ENCODE measurements at regions not wholly inside any gene's neighbourhood (a gene's known extent, or its start where the extent isn't known, plus 50 kb on each side); places are given as distances from the start of the nearest gene placed in this dataset.

DNA sequence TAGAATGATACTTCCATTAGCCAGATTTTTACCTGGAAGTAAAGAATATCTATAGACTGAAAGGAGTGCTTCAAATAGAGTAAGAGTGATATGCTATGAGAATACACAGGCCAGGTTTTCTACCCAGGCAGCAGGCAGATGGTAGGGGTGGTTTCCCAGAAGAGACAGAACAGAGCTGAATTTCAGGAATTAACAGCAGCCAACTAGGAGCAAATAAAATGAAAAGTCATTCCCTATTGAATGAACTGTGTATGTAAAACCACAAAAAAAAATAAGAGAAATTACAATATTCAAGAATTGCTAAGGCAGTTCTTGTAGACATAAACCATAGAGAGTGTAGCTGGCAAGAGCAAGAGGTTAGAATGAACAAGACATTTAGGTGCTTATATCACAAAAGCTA lies 336.8 kb downstream of the KCNJ3 start (continued):
- TF ChIP-seq ASH1L (IDR thresholded peaks at IDR 0.05; ENCODE audit: borderline replicate concordance, low read depth, partially characterized antibody) (no peak), NR4A1 (CRISPR knock-in tag; IDR thresholded peaks at IDR 0.05) (no peak), NR4A1 (tag; IDR thresholded peaks at IDR 0.05) (no peak), ZNF785 (CRISPR knock-in tag; IDR thresholded peaks at IDR 0.05) (no peak), SNRNP70 (optimal IDR thresholded peaks at IDR 0.05; ENCODE audit: low read depth, low read length) (no peak), PRPF4 (IDR thresholded peaks at IDR 0.05; ENCODE audit: insufficient read depth, low read depth, low read length, poor library complexity, severe bottlenecking) (no peak), ZNF583 (CRISPR knock-in tag; IDR thresholded peaks at IDR 0.05) (no peak)

DNA sequence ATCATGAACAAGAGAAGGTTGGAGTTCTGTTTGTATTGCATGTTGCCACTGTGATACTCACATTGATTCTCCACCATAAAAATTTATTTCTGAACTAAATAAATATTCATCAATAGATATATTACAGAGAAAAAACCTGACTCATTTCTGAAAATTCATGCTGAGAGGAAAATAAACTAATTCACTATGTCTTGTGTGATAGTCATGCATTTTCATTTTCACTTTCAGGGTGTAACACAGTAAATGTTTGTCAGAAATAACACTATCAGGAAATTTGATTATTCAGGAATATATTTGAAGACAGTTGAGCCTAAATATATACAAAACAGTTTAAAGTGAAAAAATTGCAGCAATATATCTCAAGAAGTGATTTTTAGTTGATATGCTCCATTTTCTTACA lies 335.2 kb downstream of the KCNJ3 start:
- H3K4me2 ChIP-seq (ENCODE audit: insufficient read depth, low read length) = no peak overlapping the region
- DNase-seq (ENCODE audit: extremely low read depth in 1 of 4, low spot score in 3 of 4) (no peak), ATAC-seq (no peak), FAIRE-seq (no peak)
- no peak overlapping the region for H3K4me3 ChIP-seq
- intact Hi-C loops (cut with micrococcal nuclease) (no loop called here), in situ Hi-C loops (cut with MboI) (no loop called here)
- H3K9me3 ChIP-seq (replicated peaks; ENCODE audit: control insufficient read depth, insufficient read depth, low read depth, low read length) = no peaks in the 10 kb centered on the region
- H3K27ac ChIP-seq (ENCODE audit: extremely low read depth, low read depth, low read length) = no peak overlapping the region
- no peak overlapping the region for H2AFZ ChIP-seq (ENCODE audit: low read depth, low read length)
- H3K79me2 ChIP-seq (ENCODE audit: control insufficient read depth, insufficient read depth, low read length) = no peaks in the 10 kb centered on the region
- no peak overlapping the region for H3K9ac ChIP-seq (ENCODE audit: insufficient read depth in 1 of 2, low read depth in 2 of 2, low read length in 2 of 2)
- no peaks in the 10 kb centered on the region for H3K9me1 ChIP-seq (ENCODE audit: control insufficient read depth, insufficient read depth, low read length)
- no peaks in the 10 kb centered on the region for H3K27me3 ChIP-seq (ENCODE audit: control insufficient read depth in 2 of 2, insufficient read depth in 2 of 2, low read length in 2 of 2)
- POLR2A ChIA-PET = no interaction called here
- no peaks in the 10 kb centered on the region for H3K4me1 ChIP-seq (replicated peaks in 1 of 2; ENCODE audit: control insufficient read depth in 2 of 2, insufficient read depth in 2 of 2, low read length in 2 of 2)
- H3K36me3 ChIP-seq (ENCODE audit: control insufficient read depth, insufficient read depth, low read length) = no peaks in the 10 kb centered on the region
- no peaks in the 10 kb centered on the region for H4K20me1 ChIP-seq (replicated peaks; ENCODE audit: control insufficient read depth, insufficient read depth, low read length)
- no TSS peak for BruUV-seq (replicated peaks)
- CTCF ChIA-PET (ENCODE audit: low intra/inter-chr PET ratio) = no interaction called here
- TF ChIP-seq EP300 (IDR thresholded peaks at IDR 0.05; ENCODE audit: low read length) = no peak
- TF ChIP-seq HMG20A (CRISPR knock-in tag; conservative IDR thresholded peaks at IDR 0.05) = no peak
- TF ChIP-seq CXXC5 (CRISPR knock-in tag; IDR thresholded peaks at IDR 0.05) = no peak
- no peak for TF ChIP-seq SIN3B (IDR thresholded peaks at IDR 0.05; ENCODE audit: low read depth)
- TF ChIP-seq FIP1L1 (IDR thresholded peaks at IDR 0.05; ENCODE audit: low read depth, low read length, poor library complexity, severe bottlenecking) = no peak
- TF ChIP-seq KDM2B (CRISPR knock-in tag; IDR thresholded peaks at IDR 0.05) = no peak
- TF ChIP-seq, protein P1, sequence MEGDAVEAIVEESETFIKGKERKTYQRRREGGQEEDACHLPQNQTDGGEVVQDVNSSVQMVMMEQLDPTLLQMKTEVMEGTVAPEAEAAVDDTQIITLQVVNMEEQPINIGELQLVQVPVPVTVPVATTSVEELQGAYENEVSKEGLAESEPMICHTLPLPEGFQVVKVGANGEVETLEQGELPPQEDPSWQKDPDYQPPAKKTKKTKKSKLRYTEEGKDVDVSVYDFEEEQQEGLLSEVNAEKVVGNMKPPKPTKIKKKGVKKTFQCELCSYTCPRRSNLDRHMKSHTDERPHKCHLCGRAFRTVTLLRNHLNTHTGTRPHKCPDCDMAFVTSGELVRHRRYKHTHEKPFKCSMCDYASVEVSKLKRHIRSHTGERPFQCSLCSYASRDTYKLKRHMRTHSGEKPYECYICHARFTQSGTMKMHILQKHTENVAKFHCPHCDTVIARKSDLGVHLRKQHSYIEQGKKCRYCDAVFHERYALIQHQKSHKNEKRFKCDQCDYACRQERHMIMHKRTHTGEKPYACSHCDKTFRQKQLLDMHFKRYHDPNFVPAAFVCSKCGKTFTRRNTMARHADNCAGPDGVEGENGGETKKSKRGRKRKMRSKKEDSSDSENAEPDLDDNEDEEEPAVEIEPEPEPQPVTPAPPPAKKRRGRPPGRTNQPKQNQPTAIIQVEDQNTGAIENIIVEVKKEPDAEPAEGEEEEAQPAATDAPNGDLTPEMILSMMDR (IDR thresholded peaks at IDR 0.05 in 2 of 3, conservative IDR thresholded peaks at IDR 0.05 in 1 of 3; ENCODE audit: insufficient read depth in 2 of 3, low read depth in 1 of 3, low read length in 3 of 3) = no peak
- TF ChIP-seq CHD2 (IDR thresholded peaks at IDR 0.05; ENCODE audit: low read depth, low read length) = no peak
- TF ChIP-seq, protein P2, sequence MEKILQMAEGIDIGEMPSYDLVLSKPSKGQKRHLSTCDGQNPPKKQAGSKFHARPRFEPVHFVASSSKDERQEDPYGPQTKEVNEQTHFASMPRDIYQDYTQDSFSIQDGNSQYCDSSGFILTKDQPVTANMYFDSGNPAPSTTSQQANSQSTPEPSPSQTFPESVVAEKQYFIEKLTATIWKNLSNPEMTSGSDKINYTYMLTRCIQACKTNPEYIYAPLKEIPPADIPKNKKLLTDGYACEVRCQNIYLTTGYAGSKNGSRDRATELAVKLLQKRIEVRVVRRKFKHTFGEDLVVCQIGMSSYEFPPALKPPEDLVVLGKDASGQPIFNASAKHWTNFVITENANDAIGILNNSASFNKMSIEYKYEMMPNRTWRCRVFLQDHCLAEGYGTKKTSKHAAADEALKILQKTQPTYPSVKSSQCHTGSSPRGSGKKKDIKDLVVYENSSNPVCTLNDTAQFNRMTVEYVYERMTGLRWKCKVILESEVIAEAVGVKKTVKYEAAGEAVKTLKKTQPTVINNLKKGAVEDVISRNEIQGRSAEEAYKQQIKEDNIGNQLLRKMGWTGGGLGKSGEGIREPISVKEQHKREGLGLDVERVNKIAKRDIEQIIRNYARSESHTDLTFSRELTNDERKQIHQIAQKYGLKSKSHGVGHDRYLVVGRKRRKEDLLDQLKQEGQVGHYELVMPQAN (IDR thresholded peaks at IDR 0.05; ENCODE audit: borderline replicate concordance) = no peak
- TF ChIP-seq AFF4 (CRISPR knock-in tag; IDR thresholded peaks at IDR 0.05) = no peak

Data from K562 (cell line).